Activated naive CD8-positive, alpha-beta T cell (primary cell): ENCODE measurements at regions not wholly inside any gene's neighbourhood (a gene's known extent, or its start where the extent isn't known, plus 50 kb on each side); places are given as distances from the start of the nearest gene placed in this dataset.
"Not testable (repeated sequence)": the region's sequence is repeated elsewhere in the genome, so short reads cannot be mapped to it uniquely, and the experiment has no call there.

Experiments used
- H3K27ac Mint-ChIP-seq: one replicate; pipeline ENCODE4 v1.8.0; 2021; ENCODE audit warnings: mixed read lengths
- H3K27me3 Mint-ChIP-seq: one replicate; pipeline ENCODE4 v1.8.0; 2021; ENCODE audit warnings: mixed read lengths
- H3K36me3 Mint-ChIP-seq: one replicate; pipeline ENCODE4 v1.8.0; 2021; ENCODE audit warnings: mixed read lengths
- H3K4me1 Mint-ChIP-seq: one replicate; pipeline ENCODE4 v1.8.0; 2021; ENCODE audit warnings: low read depth, mixed read lengths
- H3K4me3 Mint-ChIP-seq: one replicate; pipeline ENCODE4 v1.8.0; 2021; ENCODE audit warnings: mild to moderate bottlenecking, mixed read lengths
- H3K9me3 Mint-ChIP-seq: one replicate; pipeline ENCODE4 v1.8.0; 2021; ENCODE audit warnings: low read depth, mixed read lengths

GRCh38 chr5:19125956-19126713, 861.9 kb downstream of the CDH18 start:
- H3K27me3 Mint-ChIP-seq: no peaks in the 10 kb centered on the region
- H3K9me3 Mint-ChIP-seq: peaks cover 12% of the 10 kb centered on the region
- no peak overlapping the region for H3K27ac Mint-ChIP-seq
- H3K4me1 Mint-ChIP-seq: no peaks in the 10 kb centered on the region
- H3K4me3 Mint-ChIP-seq: no peak overlapping the region
- no peaks in the 10 kb centered on the region for H3K36me3 Mint-ChIP-seq

- no peaks in the 10 kb centered on the region for H3K36me3 Mint-ChIP-seq
Observed at GRCh38 chr5:19140276-19140675, 847.7 kb downstream of the CDH18 start.

GRCh38 chr5:19141937-19142524, 846.0 kb downstream of the CDH18 start:
- H3K9me3 Mint-ChIP-seq, H3K4me1 Mint-ChIP-seq, H3K4me3 Mint-ChIP-seq, H3K36me3 Mint-ChIP-seq, H3K27ac Mint-ChIP-seq, H3K27me3 Mint-ChIP-seq: not testable (repeated sequence)

More at GRCh38 chr5:19140276-19140675, 847.7 kb downstream of the CDH18 start:
- Mint-ChIP-seq H3K4me3 (no peak overlapping the region), H3K27ac (no peak overlapping the region), H3K27me3 (no peaks in the 10 kb centered on the region), H3K4me1 (no peaks in the 10 kb centered on the region), H3K9me3 (peaks cover 7% of the 10 kb centered on the region)

- not testable (repeated sequence) for H3K27me3 Mint-ChIP-seq, H3K4me1 Mint-ChIP-seq, H3K27ac Mint-ChIP-seq, H3K9me3 Mint-ChIP-seq, H3K4me3 Mint-ChIP-seq, H3K36me3 Mint-ChIP-seq
Observed at GRCh38 chr5:19142713-19143414, 845.1 kb downstream of the CDH18 start.

- no peaks in the 10 kb centered on the region for H3K36me3 Mint-ChIP-seq
- H3K4me1 Mint-ChIP-seq: no peaks in the 10 kb centered on the region
- H3K27ac Mint-ChIP-seq: no peak overlapping the region
- no peak overlapping the region for H3K4me3 Mint-ChIP-seq
- no peaks in the 10 kb centered on the region for H3K27me3 Mint-ChIP-seq
- H3K9me3 Mint-ChIP-seq: peaks cover 12% of the 10 kb centered on the region
Observed at GRCh38 chr5:19143935-19144334, 844.1 kb downstream of the CDH18 start.

GRCh38 chr5:19169426-19169825, 818.6 kb downstream of the CDH18 start:
- Mint-ChIP-seq H3K27me3 (no peaks in the 10 kb centered on the region), H3K9me3 (peaks cover 8% of the 10 kb centered on the region), H3K27ac (no peak overlapping the region), H3K4me3 (no peak overlapping the region), H3K36me3 (no peaks in the 10 kb centered on the region), H3K4me1 (no peaks in the 10 kb centered on the region)

- Mint-ChIP-seq H3K27ac (no peak overlapping the region), H3K4me1 (no peaks in the 10 kb centered on the region), H3K27me3 (no peaks in the 10 kb centered on the region), H3K4me3 (no peak overlapping the region), H3K9me3 (peaks cover 4% of the 10 kb centered on the region), H3K36me3 (no peaks in the 10 kb centered on the region)
Observed at GRCh38 chr5:19172926-19173470, 815.0 kb downstream of the CDH18 start.

GRCh38 chr5:19175776-19176570, 812.0 kb downstream of the CDH18 start:
- Mint-ChIP-seq H3K9me3 (no peaks in the 10 kb centered on the region), H3K27ac (no peak overlapping the region), H3K4me3 (no peak overlapping the region), H3K36me3 (no peaks in the 10 kb centered on the region), H3K27me3 (no peaks in the 10 kb centered on the region), H3K4me1 (no peaks in the 10 kb centered on the region)

GRCh38 chr5:19179571-19179970, 808.4 kb downstream of the CDH18 start:
- Mint-ChIP-seq H3K27ac (no peak overlapping the region), H3K27me3 (no peaks in the 10 kb centered on the region), H3K4me3 (no peak overlapping the region), H3K36me3 (no peaks in the 10 kb centered on the region), H3K4me1 (no peaks in the 10 kb centered on the region), H3K9me3 (no peaks in the 10 kb centered on the region)

GRCh38 chr5:19189176-19189575, 798.8 kb downstream of the CDH18 start:
- no peaks in the 10 kb centered on the region for H3K4me1 Mint-ChIP-seq
- no peaks in the 10 kb centered on the region for H3K27me3 Mint-ChIP-seq
- H3K27ac Mint-ChIP-seq: no peak overlapping the region
- peaks cover 27% of the 10 kb centered on the region for H3K9me3 Mint-ChIP-seq
- H3K36me3 Mint-ChIP-seq: no peaks in the 10 kb centered on the region
- H3K4me3 Mint-ChIP-seq: no peak overlapping the region

- Mint-ChIP-seq H3K27me3 (no peaks in the 10 kb centered on the region), H3K4me3 (no peak overlapping the region), H3K4me1 (no peaks in the 10 kb centered on the region), H3K36me3 (no peaks in the 10 kb centered on the region), H3K9me3 (peaks cover 19% of the 10 kb centered on the region), H3K27ac (no peak overlapping the region)
Observed at GRCh38 chr5:19193631-19194030, 794.4 kb downstream of the CDH18 start.

- H3K27me3 Mint-ChIP-seq: no peaks in the 10 kb centered on the region
- no peak overlapping the region for H3K27ac Mint-ChIP-seq
- no peak overlapping the region for H3K4me3 Mint-ChIP-seq
- H3K9me3 Mint-ChIP-seq: peaks cover 13% of the 10 kb centered on the region
- no peaks in the 10 kb centered on the region for H3K36me3 Mint-ChIP-seq
- no peaks in the 10 kb centered on the region for H3K4me1 Mint-ChIP-seq
Observed at GRCh38 chr5:19196631-19197030, 791.4 kb downstream of the CDH18 start.

GRCh38 chr5:19200251-19200650, 787.7 kb downstream of the CDH18 start:
- Mint-ChIP-seq H3K27me3 (no peaks in the 10 kb centered on the region), H3K4me1 (no peaks in the 10 kb centered on the region), H3K27ac (no peak overlapping the region), H3K9me3 (peaks cover 11% of the 10 kb centered on the region), H3K4me3 (no peak overlapping the region), H3K36me3 (no peaks in the 10 kb centered on the region)

- H3K27me3 Mint-ChIP-seq: no peaks in the 10 kb centered on the region
- no peak overlapping the region for H3K27ac Mint-ChIP-seq
- H3K36me3 Mint-ChIP-seq: no peaks in the 10 kb centered on the region
- H3K4me3 Mint-ChIP-seq: no peak overlapping the region
- peaks cover 3% of the 10 kb centered on the region for H3K9me3 Mint-ChIP-seq
- no peaks in the 10 kb centered on the region for H3K4me1 Mint-ChIP-seq
Observed at GRCh38 chr5:19208397-19208796, 779.6 kb downstream of the CDH18 start.

GRCh38 chr5:19210886-19211285, 777.1 kb downstream of the CDH18 start:
- peaks cover 8% of the 10 kb centered on the region for H3K9me3 Mint-ChIP-seq
- H3K36me3 Mint-ChIP-seq: no peaks in the 10 kb centered on the region
- H3K27ac Mint-ChIP-seq: no peak overlapping the region
- no peaks in the 10 kb centered on the region for H3K27me3 Mint-ChIP-seq
- H3K4me3 Mint-ChIP-seq: no peak overlapping the region
- no peaks in the 10 kb centered on the region for H3K4me1 Mint-ChIP-seq
